CD14-positive monocyte (primary cell): ENCODE measurements at regions not wholly inside any gene's neighbourhood (a gene's known extent, or its start where the extent isn't known, plus 50 kb on each side); places are given as distances from the start of the nearest gene placed in this dataset.
"Not testable (repeated sequence)": the region's sequence is repeated elsewhere in the genome, so short reads cannot be mapped to it uniquely, and the experiment has no call there.

ENCODE experiments used
- DNase-seq, 3 donors: peaks; one replicate each; pipeline ENCODE4 v3.0.0-alpha.2; 2011 to 2022
- H2AFZ ChIP-seq: 2 replicates; pipeline ENCODE4 v1.6.0; 2012; ENCODE audit warnings: mild to moderate bottlenecking, low read depth, low read length, inconsistent platforms; ENCODE audit not compliant: insufficient read depth, poor library complexity, severe bottlenecking
- H3K27ac ChIP-seq, 2 donors: 1 replicate in 1 of 2; 2 replicates in 1 of 2; pipeline ENCODE4 v1.5.1; 2012 to 2013; ENCODE audit warnings: low read length in 2 of 2, control low read depth in 1 of 2, inconsistent platforms in 1 of 2, low read depth in 1 of 2, mild to moderate bottlenecking in 1 of 2
- H3K27me3 ChIP-seq, 2 donors: one replicate each; pipeline versions ENCODE4 v1.6.0 to v1.6.1; 2011 to 2013; ENCODE audit warnings: low read length in 2 of 2; ENCODE audit not compliant: control insufficient read depth in 2 of 2, insufficient read depth in 2 of 2
- H3K36me3 ChIP-seq, 2 donors: replicated peaks in 1 of 2; 1 replicate in 1 of 2; 2 replicates in 1 of 2; pipeline versions ENCODE4 v1.5.1 to v1.6.1; 2012 to 2013; ENCODE audit warnings: low read length in 2 of 2, control low read depth in 1 of 2, inconsistent platforms in 1 of 2, mild to moderate bottlenecking in 1 of 2; ENCODE audit not compliant: insufficient read depth in 2 of 2, control insufficient read depth in 1 of 2
- H3K4me1 ChIP-seq, 2 donors: 1 replicate in 1 of 2; 2 replicates in 1 of 2; pipeline versions ENCODE4 v1.5.1 to v1.6.1; 2012 to 2013; ENCODE audit warnings: low read length in 2 of 2, control low read depth in 1 of 2, inconsistent platforms in 1 of 2, mild to moderate bottlenecking in 1 of 2, moderate library complexity in 1 of 2; ENCODE audit not compliant: insufficient read depth in 2 of 2, control insufficient read depth in 1 of 2
- H3K4me2 ChIP-seq: replicated peaks from 2 replicates; pipeline ENCODE3; 2012; ENCODE audit warnings: low read length, moderate library complexity, mild to moderate bottlenecking; ENCODE audit not compliant: poor library complexity, severe bottlenecking; ENCODE audit errors: extremely low read depth
- H3K4me3 ChIP-seq, 3 experiments: fragments of 200-600 bp in 1 of 3; sonication (generic) in 1 of 3; replicated peaks in 1 of 3; 1 replicate in 2 of 3; 2 replicates in 1 of 3; pipeline ENCODE4 v1.5.1; 2011 to 2013; ENCODE audit warnings: low read length in 3 of 3, mild to moderate bottlenecking in 3 of 3, control low read depth in 2 of 3, low read depth in 2 of 3, inconsistent platforms in 1 of 3, moderate library complexity in 1 of 3
- H3K79me2 ChIP-seq: 2 replicates; pipeline ENCODE4 v1.6.0; 2012; ENCODE audit warnings: mild to moderate bottlenecking, control low read depth, inconsistent platforms, low read length, moderate library complexity; ENCODE audit not compliant: insufficient read depth
- H3K9ac ChIP-seq: 2 replicates; pipeline ENCODE4 v1.6.0; 2017; ENCODE audit warnings: low read length, mild to moderate bottlenecking; ENCODE audit not compliant: insufficient read depth, poor library complexity, severe bottlenecking
- H3K9me3 ChIP-seq, 2 donors: replicated peaks in 1 of 2; 1 replicate in 1 of 2; 2 replicates in 1 of 2; pipeline versions ENCODE4 v1.5.1 to v1.6.1; 2012 to 2013; ENCODE audit warnings: low read length in 2 of 2, control low read depth in 1 of 2; ENCODE audit not compliant: control insufficient read depth in 1 of 2, insufficient read depth in 1 of 2
- H4K20me1 ChIP-seq: 2 replicates; pipeline ENCODE4 v1.6.0; 2012; ENCODE audit warnings: mild to moderate bottlenecking, low read length, control low read depth, moderate library complexity; ENCODE audit not compliant: insufficient read depth
- H3K27ac Mint-ChIP-seq, 7 donors: one replicate each; pipeline ENCODE4 v1.8.0; 2020; ENCODE audit warnings: mild to moderate bottlenecking in 7 of 7, mixed read lengths in 7 of 7, moderate library complexity in 6 of 7, inconsistent platforms in 2 of 7
- H3K27me3 Mint-ChIP-seq, 3 donors: one replicate each; pipeline ENCODE4 v1.8.0; 2021 to 2022; ENCODE audit warnings: low read depth in 3 of 3, mild to moderate bottlenecking in 3 of 3, mixed read lengths in 3 of 3, moderate library complexity in 3 of 3, inconsistent platforms in 1 of 3
- H3K36me3 Mint-ChIP-seq, 2 donors: one replicate each; pipeline ENCODE4 v1.8.0; 2020; ENCODE audit warnings: mixed read lengths in 2 of 2, inconsistent platforms in 1 of 2, mild to moderate bottlenecking in 1 of 2
- H3K4me1 Mint-ChIP-seq: one replicate; pipeline ENCODE4 v1.8.0; 2020; ENCODE audit warnings: mild to moderate bottlenecking, mixed read lengths
- H3K4me3 Mint-ChIP-seq, 2 donors: one replicate each; pipeline ENCODE4 v1.8.0; 2020; ENCODE audit warnings: mild to moderate bottlenecking in 2 of 2, mixed read lengths in 2 of 2, moderate library complexity in 1 of 2
- H3K9me3 Mint-ChIP-seq, 7 donors: one replicate each; pipeline ENCODE4 v1.8.0; 2020 to 2022; ENCODE audit warnings: mixed read lengths in 7 of 7, mild to moderate bottlenecking in 6 of 7, moderate library complexity in 6 of 7, inconsistent platforms in 2 of 7
- WGBS: methylation state at CpG from one replicate; pipeline ENCODE4 v1.1.5; 2013; ENCODE audit warnings: missing lambda C conversion rate; ENCODE audit not compliant: insufficient coverage; 5-methylcytosine and 5-hydroxymethylcytosine counted together
- intact Hi-C, 2 donors: fragments of 100-400 bp; cut with micrococcal nuclease; formaldehyde crosslinking; loops; one replicate each; pipeline versions ENCODE4 v1.15.0 to v1.15.1; 2023
- TF ChIP-seq, protein P1 (sequence below): fragments of 200-600 bp; IDR thresholded peaks from one replicate; pipeline ENCODE4 v1.8.0; 2022; ENCODE audit warnings: antibody characterized with exemption, mild to moderate bottlenecking

- H3K79me2 ChIP-seq, H3K36me3 ChIP-seq, H3K4me1 Mint-ChIP-seq, DNase-seq, H3K4me3 ChIP-seq, H3K27ac Mint-ChIP-seq, intact Hi-C loops, H2AFZ ChIP-seq, H3K27me3 Mint-ChIP-seq, H3K27ac ChIP-seq, H3K4me3 Mint-ChIP-seq, H4K20me1 ChIP-seq, H3K4me1 ChIP-seq, H3K4me2 ChIP-seq, H3K27me3 ChIP-seq, H3K9ac ChIP-seq, H3K36me3 Mint-ChIP-seq: not testable (repeated sequence)
- H3K9me3 Mint-ChIP-seq: peaks cover 16 to 37% (median 29%) of the 10 kb centered on the region in 7 donors
- peaks cover 17 to 21% of the 10 kb centered on the region in 2 donors for H3K9me3 ChIP-seq
- WGBS: 90% methylated on average over 14 of the region's 21 CpGs
Measured at GRCh38 chr10:90119631-90120280, 418.4 kb downstream of the KIF20B start.

GRCh38 chr10:90125456-90126255 is 424.3 kb downstream of the KIF20B start:
- WGBS: no CpG with 5 or more reads among the region's 7 CpGs
- H3K9me3 ChIP-seq: peaks cover 0 to 11% of the 10 kb centered on the region in 2 donors
- no peaks in the 10 kb centered on the region for H3K36me3 Mint-ChIP-seq
- H3K36me3 ChIP-seq: no peaks in the 10 kb centered on the region
- no peaks in the 10 kb centered on the region for H3K79me2 ChIP-seq
- no peaks in the 10 kb centered on the region for H3K27me3 ChIP-seq
- peaks cover 0 to 9% (median 1%) of the 10 kb centered on the region in 7 donors for H3K9me3 Mint-ChIP-seq
- H3K4me3 ChIP-seq: no peak overlapping the region
- H3K9ac ChIP-seq: no peak overlapping the region
- no peaks in the 10 kb centered on the region for H4K20me1 ChIP-seq
- H3K27me3 Mint-ChIP-seq: no peaks in the 10 kb centered on the region
- DNase-seq: no peak
- TF ChIP-seq, protein P1, sequence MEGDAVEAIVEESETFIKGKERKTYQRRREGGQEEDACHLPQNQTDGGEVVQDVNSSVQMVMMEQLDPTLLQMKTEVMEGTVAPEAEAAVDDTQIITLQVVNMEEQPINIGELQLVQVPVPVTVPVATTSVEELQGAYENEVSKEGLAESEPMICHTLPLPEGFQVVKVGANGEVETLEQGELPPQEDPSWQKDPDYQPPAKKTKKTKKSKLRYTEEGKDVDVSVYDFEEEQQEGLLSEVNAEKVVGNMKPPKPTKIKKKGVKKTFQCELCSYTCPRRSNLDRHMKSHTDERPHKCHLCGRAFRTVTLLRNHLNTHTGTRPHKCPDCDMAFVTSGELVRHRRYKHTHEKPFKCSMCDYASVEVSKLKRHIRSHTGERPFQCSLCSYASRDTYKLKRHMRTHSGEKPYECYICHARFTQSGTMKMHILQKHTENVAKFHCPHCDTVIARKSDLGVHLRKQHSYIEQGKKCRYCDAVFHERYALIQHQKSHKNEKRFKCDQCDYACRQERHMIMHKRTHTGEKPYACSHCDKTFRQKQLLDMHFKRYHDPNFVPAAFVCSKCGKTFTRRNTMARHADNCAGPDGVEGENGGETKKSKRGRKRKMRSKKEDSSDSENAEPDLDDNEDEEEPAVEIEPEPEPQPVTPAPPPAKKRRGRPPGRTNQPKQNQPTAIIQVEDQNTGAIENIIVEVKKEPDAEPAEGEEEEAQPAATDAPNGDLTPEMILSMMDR: no peak
- no peak overlapping the region for H2AFZ ChIP-seq
- H3K4me1 Mint-ChIP-seq: no peaks in the 10 kb centered on the region
- no peak overlapping the region for H3K4me3 Mint-ChIP-seq
- no peaks in the 10 kb centered on the region for H3K4me1 ChIP-seq
- no peak overlapping the region for H3K27ac ChIP-seq
- no peak overlapping the region for H3K4me2 ChIP-seq
- intact Hi-C loops: no loop called here
- H3K27ac Mint-ChIP-seq: no peak overlapping the region
